ENCODE measurements at regions not wholly inside any gene's neighbourhood (a gene's known extent, or its start where the extent isn't known, plus 50 kb on each side); places are given as distances from the start of the nearest gene placed in this dataset.

GRCh38 chr3:26347150-26347549 is 275.4 kb upstream of the LRRC3B start:
- ChIA-PET POLR2A (no interaction called here), RAD21 (ENCODE audit: unreplicated experiment) (no interaction called here), SMC1A (ENCODE audit: uncharacterized antibody, unreplicated experiment) (no interaction called here), CTCF (no interaction called here)
- TF ChIP-seq NFIC (IDR thresholded peaks at IDR 0.05; ENCODE audit: low read depth, low read length), result no peak
- no peak for TF ChIP-seq ZBTB40 (IDR thresholded peaks at IDR 0.05; ENCODE audit: borderline replicate concordance)
- no peak for TF ChIP-seq IRF4 (IDR thresholded peaks at IDR 0.05; ENCODE audit: low read depth, low read length)
- no peak for TF ChIP-seq CREM (IDR thresholded peaks at IDR 0.05; ENCODE audit: low read depth)
- no peak for TF ChIP-seq PML (IDR thresholded peaks at IDR 0.05; ENCODE audit: low read length)
- no peak for TF ChIP-seq HDAC6 (IDR thresholded peaks at IDR 0.05; ENCODE audit: unreplicated experiment)
- no peak for TF ChIP-seq DPF2 (IDR thresholded peaks at IDR 0.05)
- TF ChIP-seq TARDBP (IDR thresholded peaks at IDR 0.05; ENCODE audit: borderline replicate concordance), result no peak
- no peak for TF ChIP-seq ELK1 (IDR thresholded peaks at IDR 0.05; ENCODE audit: low read depth, low read length)
- no peak for TF ChIP-seq ATF7 (IDR thresholded peaks at IDR 0.05; ENCODE audit: low read depth)
- TF ChIP-seq TCF7 (IDR thresholded peaks at IDR 0.05; ENCODE audit: borderline replicate concordance), result no peak
- no peak for TF ChIP-seq MAX (IDR thresholded peaks at IDR 0.05; ENCODE audit: low read depth, low read length)
- TF ChIP-seq CTCF (IDR thresholded peaks at IDR 0.05 in 2 of 3, conservative IDR thresholded peaks at IDR 0.05 in 1 of 3; ENCODE audit: control insufficient read depth in 2 of 3, extremely low read depth in 1 of 3, insufficient read depth in 1 of 3, low read depth in 3 of 3, low read length in 3 of 3), result no peak
- no peak for TF ChIP-seq EED (IDR thresholded peaks at IDR 0.05; ENCODE audit: low read depth)
- TF ChIP-seq ZSCAN29 (IDR thresholded peaks at IDR 0.05), result no peak
- Histone ChIP-seq H4K20me1 (ENCODE audit: control insufficient read depth, insufficient read depth) (no peaks in the 10 kb centered on the region), H3K36me3 (ENCODE audit: control insufficient read depth in 2 of 2, insufficient read depth in 2 of 2, low read length in 1 of 2) (no peaks in the 10 kb centered on the region), H3K27ac (ENCODE audit: control insufficient read depth, insufficient read depth) (no peak overlapping the region), H3K4me3 (no peak overlapping the region), H3K27me3 (replicated peaks in 1 of 2; ENCODE audit: control insufficient read depth in 2 of 2, insufficient read depth in 2 of 2, low read length in 1 of 2) (no peaks in the 10 kb centered on the region), H2AFZ (ENCODE audit: control insufficient read depth, low read depth, low read length) (no peak overlapping the region), H3K79me2 (ENCODE audit: control insufficient read depth, insufficient read depth, low read length) (no peaks in the 10 kb centered on the region), H3K4me2 (ENCODE audit: control insufficient read depth, insufficient read depth) (no peak overlapping the region), H3K9ac (ENCODE audit: control insufficient read depth, insufficient read depth, low read length) (no peak overlapping the region), H3K9me3 (replicated peaks; ENCODE audit: control insufficient read depth, insufficient read depth, low read length) (no peaks in the 10 kb centered on the region; the same call in 2 of the 3 replicates), H3K4me1 (ENCODE audit: control insufficient read depth, insufficient read depth, low read length) (no peaks in the 10 kb centered on the region)
- intact Hi-C loops (cut with micrococcal nuclease; ENCODE audit: unreplicated experiment) (no loop called here), in situ Hi-C loops (cut with MboI) (no loop called here)
- FAIRE-seq (no peak), ATAC-seq (no peak), DNase-seq (ENCODE audit: low read depth, low spot score) (no peak)
- BruUV-seq (replicated peaks), result no TSS peak
- WGBS (ENCODE audit: insufficient coverage, insufficient replicate concordance, low lambda C conversion rate, missing lambda C conversion rate), result 47% methylated on average over 16 of the region's 16 CpGs
